Fibroblast of skin of left quadriceps (primary cell): ENCODE measurements at regions not wholly inside any gene's neighbourhood (a gene's known extent, or its start where the extent isn't known, plus 50 kb on each side); places are given as distances from the start of the nearest gene placed in this dataset.
A peak's percentile ranks its signal among the peaks of the same experiment; 100 is the strongest.
"Not testable (repeated sequence)": the region's sequence is repeated elsewhere in the genome, so short reads cannot be mapped to it uniquely, and the experiment has no call there.

Experiments used
- DNase-seq, 2 experiments: peaks; one replicate each; pipeline ENCODE4 v3.0.0-alpha.2; 2013; ENCODE audit warnings: low read depth in 2 of 2

DNA sequence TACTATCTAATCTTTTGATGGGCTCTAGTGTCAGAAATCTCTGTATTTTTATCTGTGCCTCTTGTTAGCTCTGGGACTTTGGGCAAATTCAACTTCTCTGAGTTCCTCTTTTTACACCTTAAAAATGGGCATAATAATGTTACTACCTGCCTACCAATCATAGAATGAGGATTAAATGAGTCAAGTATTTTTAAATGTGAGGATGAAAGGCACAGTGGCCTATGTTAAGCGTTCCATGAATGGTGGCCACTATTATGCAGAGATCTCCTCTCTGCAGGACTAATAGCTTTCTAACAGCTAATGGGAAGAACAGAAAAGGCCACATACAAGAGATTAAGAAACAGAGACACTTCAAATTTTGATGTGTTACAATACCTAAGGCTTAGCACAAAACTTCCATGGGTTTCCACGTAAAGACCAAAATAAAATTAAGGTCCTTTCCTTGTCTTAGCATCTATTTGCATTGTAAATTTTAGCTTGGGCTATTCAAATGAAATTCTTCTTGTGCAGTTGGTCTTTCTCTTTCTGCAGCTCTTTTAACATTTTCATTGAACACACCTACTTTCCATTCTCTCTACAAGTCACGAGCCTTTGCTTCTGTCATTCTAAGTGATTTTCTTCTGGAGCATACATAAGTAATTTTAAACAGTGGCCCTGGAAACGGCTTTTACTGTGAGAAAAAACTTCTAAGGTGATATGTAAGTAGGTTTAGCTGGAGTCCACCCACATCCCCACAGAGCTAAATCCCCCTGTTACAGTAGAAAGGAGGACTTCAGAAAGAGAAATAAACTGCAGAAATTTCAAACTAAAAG lies 117.9 kb upstream of the MED14 start:
- no peak for DNase-seq

DNA sequence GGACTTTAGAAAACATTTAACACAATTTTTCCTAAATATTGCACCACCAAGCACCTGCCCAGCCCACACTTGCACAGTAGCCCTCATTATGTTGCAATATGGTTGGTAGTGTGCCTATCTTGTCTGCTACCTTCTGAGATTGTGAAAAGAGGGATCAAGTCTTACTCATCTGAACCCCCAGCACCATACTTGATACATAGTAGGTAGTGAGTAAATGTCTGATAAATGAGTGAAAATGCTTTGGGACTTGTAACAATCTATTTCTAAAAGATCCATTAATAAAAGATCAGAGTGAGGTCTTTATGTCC lies 118.4 kb upstream of the MED14 start:
- DNase-seq = no peak

GRCh38 chrX:40854242-40854641 lies 118.9 kb upstream of the MED14 start:
- DNase-seq = no peak

- no peak for DNase-seq
These were observed 120.1 kb upstream of the MED14 start for GRCh38 chrX:40855411-40855810.

- DNase-seq = no peak
These were observed 120.7 kb upstream of the MED14 start for GRCh38 chrX:40855932-40856515.

DNA sequence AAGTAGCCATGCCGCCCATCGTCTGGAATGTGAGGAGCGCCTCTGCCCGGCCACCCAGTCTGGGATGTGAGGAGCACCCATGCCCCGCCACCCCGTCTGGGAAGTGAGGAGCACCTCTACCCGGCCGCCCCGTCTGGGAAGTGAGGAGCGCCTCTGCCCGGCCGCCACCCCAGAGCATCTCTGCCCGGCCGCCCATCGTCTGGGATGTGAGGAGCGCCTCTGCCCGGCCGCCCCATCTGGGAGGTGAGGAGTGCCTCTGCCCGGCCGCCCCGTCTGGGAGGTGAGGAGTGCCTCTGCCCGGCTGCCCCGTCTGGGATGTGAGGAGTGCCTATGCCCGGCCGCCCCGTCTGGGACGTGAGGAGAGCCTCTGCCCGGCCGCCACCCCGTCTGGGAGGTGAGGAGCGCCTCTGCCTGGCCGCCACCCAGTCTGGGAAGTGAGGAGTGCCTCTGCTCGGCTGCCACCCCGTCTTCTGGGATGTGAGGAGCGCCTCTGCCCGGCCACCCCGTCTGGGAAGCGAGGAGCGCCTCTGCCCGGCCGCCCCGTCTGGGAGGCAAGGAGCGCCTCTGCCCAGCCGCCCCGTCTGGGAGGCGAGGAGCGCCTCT lies 126.7 kb upstream of the MED14 start:
- not testable (repeated sequence) for DNase-seq

DNA sequence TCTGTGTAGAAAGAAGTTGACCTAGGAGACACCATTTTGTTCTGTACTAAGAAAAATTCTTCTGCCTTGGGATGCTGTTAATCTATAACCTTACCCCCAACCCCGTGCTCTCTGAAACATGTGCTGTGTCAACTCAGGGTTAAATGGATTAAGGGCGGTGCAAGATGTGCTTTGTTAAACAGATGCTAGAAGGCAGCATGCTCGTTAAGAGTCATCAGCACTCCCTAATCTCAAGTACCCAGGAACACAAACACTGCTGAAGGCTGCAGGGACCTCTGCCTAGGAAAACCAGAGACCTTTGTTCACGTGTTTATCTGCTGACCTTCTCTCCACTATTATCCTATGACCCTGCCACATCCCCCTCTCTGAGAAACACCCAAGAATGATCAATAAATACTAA lies 127.9 kb upstream of the MED14 start:
- not testable (repeated sequence) for DNase-seq

GRCh38 chrX:40863671-40864070 lies 128.3 kb upstream of the MED14 start:
- DNase-seq = no peak

DNA sequence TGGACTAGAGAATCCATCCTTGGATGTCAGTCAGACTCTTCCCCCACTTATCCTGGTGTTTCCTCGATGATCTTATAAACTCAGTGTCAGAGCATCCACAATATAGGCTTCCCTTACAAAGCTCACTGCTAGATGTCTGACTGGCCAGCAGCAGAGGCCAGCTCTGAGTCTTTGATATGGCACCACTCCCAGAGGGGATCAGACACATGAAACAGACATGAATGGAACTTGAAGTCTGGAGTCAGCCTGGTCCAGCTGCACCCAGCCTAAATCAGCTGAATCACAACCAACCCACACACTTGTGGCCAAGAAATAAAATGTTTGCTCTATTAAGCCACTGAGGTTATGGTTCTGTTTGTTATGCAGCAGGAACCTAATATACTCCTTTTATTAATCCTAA lies 129.6 kb upstream of the MED14 start:
- no peak for DNase-seq

GRCh38 chrX:40866893-40867292 lies 131.6 kb upstream of the MED14 start:
- no peak for DNase-seq

GRCh38 chrX:40867352-40867751 lies 132.0 kb upstream of the MED14 start:
- no peak for DNase-seq

DNA sequence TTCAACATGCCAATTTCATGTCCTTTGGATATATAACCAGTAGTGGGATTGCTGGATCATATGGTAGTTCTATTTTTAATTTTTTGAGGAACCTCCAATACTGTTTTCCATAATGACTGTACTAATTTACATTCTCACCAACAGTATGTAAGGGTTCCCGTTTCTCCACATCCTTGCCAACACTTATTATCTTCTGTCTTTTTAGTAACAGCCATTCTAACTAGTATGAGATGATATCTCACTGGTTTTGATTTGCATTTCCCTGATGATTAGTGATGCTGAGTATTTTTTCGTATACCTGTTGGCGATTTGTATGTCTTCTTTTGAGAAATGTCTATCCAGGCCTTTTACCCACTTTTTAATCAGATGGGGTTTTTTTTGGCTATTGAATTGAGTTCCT lies 133.5 kb upstream of the MED14 start:
- DNase-seq = no peak

GRCh38 chrX:40870982-40871381 lies 135.6 kb upstream of the MED14 start:
- not testable (repeated sequence) for DNase-seq

DNA sequence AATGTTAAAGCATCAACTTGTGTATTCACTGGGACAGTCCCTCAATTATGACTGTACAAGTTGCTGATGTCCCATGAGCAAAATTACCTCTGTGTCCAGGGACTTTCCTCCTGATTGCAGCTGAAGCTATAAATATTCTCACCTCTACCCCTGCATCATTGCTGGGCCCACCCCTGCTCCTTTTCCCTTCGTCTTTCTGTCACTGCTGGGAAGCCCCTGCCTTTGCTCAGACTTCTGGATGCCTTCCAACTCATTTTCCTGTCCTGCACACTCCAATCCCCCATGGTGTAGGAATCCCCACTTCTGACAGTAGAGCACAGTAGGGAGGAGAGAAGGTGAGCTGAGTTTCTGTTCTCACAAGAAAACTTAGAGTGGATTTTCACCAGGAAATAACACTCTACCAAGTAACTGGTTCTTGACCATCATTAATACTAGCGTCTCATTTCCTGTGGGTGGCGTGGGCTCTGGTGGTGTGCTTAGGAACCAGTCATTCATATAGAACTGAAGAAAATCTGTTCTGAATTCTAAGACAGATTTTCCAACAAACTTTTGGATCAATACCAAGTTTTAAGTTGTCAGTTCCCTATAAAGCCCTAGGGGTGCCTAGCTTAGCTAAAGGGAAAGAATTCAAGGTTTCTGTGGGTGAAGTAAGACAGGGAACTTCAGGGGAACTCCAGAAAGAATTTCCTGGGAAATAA lies 136.2 kb upstream of the MED14 start:
- peak in 1 of 2 experiments; percentile 37 for DNase-seq

- DNase-seq = no peak
These were observed 137.0 kb upstream of the MED14 start for GRCh38 chrX:40872351-40872750.

DNA sequence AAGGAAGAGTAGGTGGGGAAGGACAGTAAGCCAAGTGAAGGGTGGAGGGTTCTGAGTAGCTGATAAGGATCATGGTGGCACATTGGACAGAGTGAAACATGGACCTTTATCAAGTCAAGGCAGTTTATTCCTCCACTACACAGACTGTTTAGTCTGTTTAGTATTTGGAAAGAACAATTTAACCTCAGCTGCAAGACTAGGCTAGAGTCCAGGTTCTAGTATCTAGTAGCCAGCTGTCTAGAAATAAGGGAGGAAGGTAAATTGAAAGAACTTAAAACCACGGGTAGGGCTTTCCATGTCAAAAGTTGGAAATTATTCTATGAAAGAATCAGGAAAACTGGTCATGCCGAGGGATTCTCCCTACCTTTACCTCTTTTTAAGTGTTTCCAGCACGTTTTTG lies 140.1 kb upstream of the MED14 start:
- DNase-seq = no peak

GRCh38 chrX:40877887-40878286 lies 142.5 kb upstream of the MED14 start:
- no peak for DNase-seq

DNA sequence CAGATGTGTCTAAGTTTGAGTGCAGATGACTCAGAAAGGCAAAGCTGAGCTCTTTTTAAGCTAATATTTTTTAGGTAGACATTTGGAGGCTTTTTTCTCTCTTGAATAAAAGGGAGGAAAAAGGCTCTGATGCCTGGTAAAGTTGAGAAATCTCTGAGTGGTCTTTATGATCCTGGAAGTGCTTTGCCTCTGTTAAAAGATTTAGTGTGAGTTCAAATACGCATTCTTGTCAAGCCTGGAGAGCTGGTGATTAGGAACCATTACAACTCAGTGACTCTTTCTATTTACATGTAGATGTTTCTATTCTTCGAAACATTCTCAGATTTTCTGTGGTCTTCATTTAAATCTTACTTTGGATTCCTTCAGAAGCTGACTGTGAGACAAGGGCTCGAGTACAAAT lies 143.4 kb upstream of the MED14 start:
- DNase-seq = no peak

GRCh38 chrX:40879172-40879571 lies 143.8 kb upstream of the MED14 start:
- DNase-seq = not testable (repeated sequence)

DNA sequence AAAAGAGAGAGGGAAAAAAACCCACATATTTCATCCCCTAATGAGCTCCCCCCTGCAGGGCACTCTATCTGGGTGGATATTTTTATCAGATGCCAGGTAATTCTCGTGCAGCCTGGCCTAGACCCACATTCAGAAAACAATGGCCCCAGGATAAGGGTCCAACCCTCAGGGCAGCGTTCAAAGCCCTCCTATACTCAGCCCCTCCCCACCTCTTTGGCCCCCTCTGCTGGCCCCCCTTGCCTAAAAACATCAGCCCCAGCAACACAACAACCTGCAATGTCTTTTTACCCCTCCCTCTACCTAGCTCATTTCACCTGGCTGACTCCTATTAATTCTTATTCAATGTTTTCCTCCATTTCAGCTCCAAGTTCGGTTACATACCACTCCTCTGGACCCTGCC lies 145.4 kb upstream of the MED14 start:
- no peak for DNase-seq

GRCh38 chrX:40883021-40883619 lies 147.8 kb upstream of the MED14 start:
- no peak for DNase-seq

DNA sequence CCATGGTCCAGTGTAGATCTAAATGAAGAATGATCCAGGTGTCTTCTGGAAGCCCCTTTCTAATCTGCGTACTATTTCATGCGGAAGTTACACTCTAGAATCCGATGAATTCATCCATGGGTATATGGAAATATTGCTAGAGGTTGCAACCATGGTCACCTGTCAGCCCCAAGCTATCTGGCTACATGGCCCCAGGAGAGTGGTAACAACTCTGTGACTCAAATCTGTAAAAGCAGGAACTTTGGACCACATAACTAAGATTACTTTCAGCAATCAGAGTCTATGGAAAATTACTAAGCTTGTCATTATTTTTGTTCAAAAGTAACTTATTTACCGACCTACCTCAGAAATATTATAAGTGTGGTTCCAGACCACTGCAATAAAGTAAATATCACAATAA lies 150.6 kb upstream of the MED14 start:
- DNase-seq = no peak
